ENCODE measurements at regions not wholly inside any gene's neighbourhood (a gene's known extent, or its start where the extent isn't known, plus 50 kb on each side); places are given as distances from the start of the nearest gene placed in this dataset.

GRCh38 chr3:164748626-164749025 is 329.7 kb downstream of the SI start:
- H3K27ac ChIP-seq, result no peak overlapping the region
- H3K4me3 ChIP-seq, result no peak overlapping the region
- no peaks in the 10 kb centered on the region for H3K27me3 ChIP-seq
- no peak for TF ChIP-seq EP300 (IDR thresholded peaks at IDR 0.05)
- TF ChIP-seq POLR2AphosphoS5 (IDR thresholded peaks at IDR 0.05), result no peak
- no peak for TF ChIP-seq POLR2A (IDR thresholded peaks at IDR 0.05)
- TF ChIP-seq, protein P1, sequence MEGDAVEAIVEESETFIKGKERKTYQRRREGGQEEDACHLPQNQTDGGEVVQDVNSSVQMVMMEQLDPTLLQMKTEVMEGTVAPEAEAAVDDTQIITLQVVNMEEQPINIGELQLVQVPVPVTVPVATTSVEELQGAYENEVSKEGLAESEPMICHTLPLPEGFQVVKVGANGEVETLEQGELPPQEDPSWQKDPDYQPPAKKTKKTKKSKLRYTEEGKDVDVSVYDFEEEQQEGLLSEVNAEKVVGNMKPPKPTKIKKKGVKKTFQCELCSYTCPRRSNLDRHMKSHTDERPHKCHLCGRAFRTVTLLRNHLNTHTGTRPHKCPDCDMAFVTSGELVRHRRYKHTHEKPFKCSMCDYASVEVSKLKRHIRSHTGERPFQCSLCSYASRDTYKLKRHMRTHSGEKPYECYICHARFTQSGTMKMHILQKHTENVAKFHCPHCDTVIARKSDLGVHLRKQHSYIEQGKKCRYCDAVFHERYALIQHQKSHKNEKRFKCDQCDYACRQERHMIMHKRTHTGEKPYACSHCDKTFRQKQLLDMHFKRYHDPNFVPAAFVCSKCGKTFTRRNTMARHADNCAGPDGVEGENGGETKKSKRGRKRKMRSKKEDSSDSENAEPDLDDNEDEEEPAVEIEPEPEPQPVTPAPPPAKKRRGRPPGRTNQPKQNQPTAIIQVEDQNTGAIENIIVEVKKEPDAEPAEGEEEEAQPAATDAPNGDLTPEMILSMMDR (IDR thresholded peaks at IDR 0.05), result no peak
- H3K36me3 ChIP-seq, result no peaks in the 10 kb centered on the region
- no peaks in the 10 kb centered on the region for H3K9me3 ChIP-seq
- no peak for DNase-seq
- ATAC-seq (ENCODE audit: low FRiP score in 2 of 2), result no peak
- H3K4me1 ChIP-seq, result no peaks in the 10 kb centered on the region

DNA sequence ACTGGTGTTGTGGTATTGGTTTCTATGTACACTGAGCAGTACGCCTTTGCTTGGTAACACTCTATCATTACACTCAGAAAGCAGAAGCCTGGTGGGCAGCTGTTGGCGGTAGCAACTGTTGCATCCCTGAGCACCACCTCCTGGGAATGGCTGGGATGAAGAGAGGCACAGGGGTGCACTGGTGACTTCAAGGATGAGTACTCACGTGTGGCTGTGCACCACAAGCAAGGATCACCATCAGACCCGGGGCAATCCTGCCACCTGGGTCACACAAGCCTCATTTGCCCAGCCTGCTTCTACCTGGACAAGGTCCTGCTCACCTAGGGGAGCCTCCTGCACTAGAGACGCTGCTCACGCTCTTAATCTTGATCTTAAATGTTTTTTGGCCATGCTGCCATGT is 336.4 kb downstream of the SI start:
- H3K4me3 ChIP-seq, result no peak overlapping the region
- no peaks in the 10 kb centered on the region for H3K27me3 ChIP-seq
- H3K9me3 ChIP-seq, result no peaks in the 10 kb centered on the region
- H3K4me1 ChIP-seq, result no peaks in the 10 kb centered on the region
- no peaks in the 10 kb centered on the region for H3K36me3 ChIP-seq
- ATAC-seq (ENCODE audit: low FRiP score in 2 of 2) (no peak), DNase-seq (no peak)
- H3K27ac ChIP-seq, result no peak overlapping the region
- no peak for TF ChIP-seq POLR2A (IDR thresholded peaks at IDR 0.05)
- no peak for TF ChIP-seq EP300 (IDR thresholded peaks at IDR 0.05)
- TF ChIP-seq, protein P1 (IDR thresholded peaks at IDR 0.05), result no peak
- TF ChIP-seq POLR2AphosphoS5 (IDR thresholded peaks at IDR 0.05), result no peak
- WGBS, 2 donors, result 82% methylated on average over 4 to 6 of the region's 6 CpGs

DNA sequence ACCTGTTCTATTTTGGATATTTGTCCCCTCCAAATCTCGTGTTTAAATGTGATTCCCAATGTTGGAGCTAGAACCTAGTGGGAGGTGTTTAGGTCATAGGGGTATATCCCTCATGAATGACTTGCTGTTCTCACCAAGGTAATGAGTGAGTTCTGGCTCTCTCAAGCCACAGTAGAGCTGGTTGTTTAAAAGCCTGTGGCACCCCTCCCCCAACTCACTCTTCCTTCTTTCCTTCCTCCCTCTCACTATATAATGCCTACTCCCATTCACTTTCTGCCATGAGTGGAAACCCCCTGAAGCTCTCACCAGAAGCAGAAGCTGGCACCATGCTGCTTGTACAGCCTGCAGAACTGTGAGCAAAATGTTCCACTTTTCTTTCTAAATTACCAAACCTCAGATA is 341.1 kb downstream of the SI start:
- no peak for ATAC-seq (ENCODE audit: low FRiP score in 2 of 2)

DNA sequence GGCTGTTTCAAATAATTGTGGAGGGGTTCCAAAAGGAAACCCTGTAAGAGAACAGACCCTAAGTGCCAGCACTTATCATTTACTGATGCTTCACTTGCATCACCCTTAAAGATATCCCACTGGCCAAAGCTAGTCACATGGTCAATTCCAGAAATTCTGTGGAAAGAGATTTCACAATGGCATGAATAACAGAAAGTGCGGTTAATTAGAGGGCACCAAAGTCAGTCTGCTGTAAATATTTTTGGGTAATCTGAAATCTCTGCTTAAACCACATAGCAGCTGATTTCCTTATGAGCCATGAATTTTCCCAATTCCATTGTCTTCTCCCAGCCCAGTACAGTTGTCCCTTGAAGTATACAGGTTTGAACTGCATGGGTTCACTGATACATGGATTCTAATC is 346.1 kb downstream of the SI start:
- 97 to 100% methylated on average over 1 of the region's 1 CpG for WGBS, 2 donors

More for the DNA sequence above, 341.1 kb downstream of the SI start:
- H3K36me3 ChIP-seq, result no peaks in the 10 kb centered on the region
- no peaks in the 10 kb centered on the region for H3K4me1 ChIP-seq
- H3K4me3 ChIP-seq, result no peak overlapping the region
- 52 to 56% methylated on average over 1 of the region's 1 CpG for WGBS, 2 donors
- H3K27ac ChIP-seq, result no peak overlapping the region
- TF ChIP-seq POLR2A (IDR thresholded peaks at IDR 0.05) (no peak), POLR2AphosphoS5 (IDR thresholded peaks at IDR 0.05) (no peak), EP300 (IDR thresholded peaks at IDR 0.05) (no peak)
- TF ChIP-seq, protein P1 (IDR thresholded peaks at IDR 0.05), result no peak
- H3K9me3 ChIP-seq, result no peaks in the 10 kb centered on the region
- H3K27me3 ChIP-seq, result no peaks in the 10 kb centered on the region
- no peak for DNase-seq

GRCh38 chr3:164730815-164731360 is 347.4 kb downstream of the SI start:
- ATAC-seq (ENCODE audit: low FRiP score in 2 of 2) (no peak), DNase-seq (no peak)
- Histone ChIP-seq H3K4me3 (no peak overlapping the region), H3K9me3 (no peaks in the 10 kb centered on the region), H3K36me3 (no peaks in the 10 kb centered on the region), H3K27ac (no peak overlapping the region), H3K27me3 (no peaks in the 10 kb centered on the region), H3K4me1 (no peaks in the 10 kb centered on the region)
- TF ChIP-seq, protein P1 (IDR thresholded peaks at IDR 0.05), result no peak
- TF ChIP-seq EP300 (IDR thresholded peaks at IDR 0.05), result no peak
- no peak for TF ChIP-seq POLR2AphosphoS5 (IDR thresholded peaks at IDR 0.05)
- no peak for TF ChIP-seq POLR2A (IDR thresholded peaks at IDR 0.05)
- 52 to 57% methylated on average over 6 of the region's 6 CpGs for WGBS, 2 donors

More for the DNA sequence above, 346.1 kb downstream of the SI start:
- TF ChIP-seq EP300 (IDR thresholded peaks at IDR 0.05), result no peak
- TF ChIP-seq, protein P1 (IDR thresholded peaks at IDR 0.05), result no peak
- TF ChIP-seq POLR2AphosphoS5 (IDR thresholded peaks at IDR 0.05), result no peak
- TF ChIP-seq POLR2A (IDR thresholded peaks at IDR 0.05), result no peak
- DNase-seq (no peak), ATAC-seq (ENCODE audit: low FRiP score in 2 of 2) (no peak)
- no peaks in the 10 kb centered on the region for H3K36me3 ChIP-seq
- H3K9me3 ChIP-seq, result no peaks in the 10 kb centered on the region
- no peaks in the 10 kb centered on the region for H3K27me3 ChIP-seq
- H3K4me1 ChIP-seq, result no peaks in the 10 kb centered on the region
- no peak overlapping the region for H3K27ac ChIP-seq
- H3K4me3 ChIP-seq, result no peak overlapping the region
